Calu3 (cell line): ENCODE measurements at regions not wholly inside any gene's neighbourhood (a gene's known extent, or its start where the extent isn't known, plus 50 kb on each side); places are given as distances from the start of the nearest gene placed in this dataset.
A peak's percentile ranks its signal among the peaks of the same experiment; 100 is the strongest.

Source experiments
- BruUV-seq: library from RNA; stranded (reverse); fragments of 400-500 nt; replicated peaks from 2 replicates; lab custom pipeline; 2021; lab: Mats Ljungman, UMichigan
- CTCF ChIA-PET: fragments of 300-600 bp; sonication (Branson Sonifier 250); formaldehyde crosslinking; loops from one replicate; lab custom pipeline; 2022; ENCODE audit warnings: antibody characterized with exemption; lab: Charles Lee
- DNase-seq: peaks from one replicate; pipeline ENCODE4 v3.0.0; 2022
- H3K27ac Mint-ChIP-seq: one replicate; pipeline ENCODE4 v1.8.0; 2022; ENCODE audit warnings: mixed read lengths; ENCODE audit not compliant: unreplicated experiment
- H3K27me3 Mint-ChIP-seq: one replicate; pipeline ENCODE4 v1.8.0; 2022; ENCODE audit warnings: mixed read lengths; ENCODE audit not compliant: unreplicated experiment
- H3K36me3 Mint-ChIP-seq: one replicate; pipeline ENCODE4 v1.8.0; 2022; ENCODE audit warnings: mild to moderate bottlenecking, moderate library complexity, mixed read lengths; ENCODE audit not compliant: insufficient read depth, unreplicated experiment
- H3K4me1 Mint-ChIP-seq: one replicate; pipeline ENCODE4 v1.8.0; 2022; ENCODE audit warnings: mild to moderate bottlenecking, low read depth, mixed read lengths; ENCODE audit not compliant: unreplicated experiment
- H3K4me3 Mint-ChIP-seq: one replicate; pipeline ENCODE4 v1.8.0; 2022; ENCODE audit warnings: mild to moderate bottlenecking, low read depth, moderate library complexity, mixed read lengths; ENCODE audit not compliant: unreplicated experiment
- H3K9me3 Mint-ChIP-seq: one replicate; pipeline ENCODE4 v1.8.0; 2022; ENCODE audit warnings: low read depth, mixed read lengths; ENCODE audit not compliant: unreplicated experiment
- intact Hi-C: fragments of 100-400 bp; cut with micrococcal nuclease; formaldehyde crosslinking; loops from one replicate; pipeline ENCODE4 v1.10.0; 2022; ENCODE audit not compliant: unreplicated experiment
- TF ChIP-seq, protein P1 (sequence below): fragments of 200-600 bp; IDR thresholded peaks from one replicate; pipeline ENCODE4 v1.8.0; 2022; ENCODE audit warnings: antibody characterized with exemption; ENCODE audit not compliant: unreplicated experiment

DNA sequence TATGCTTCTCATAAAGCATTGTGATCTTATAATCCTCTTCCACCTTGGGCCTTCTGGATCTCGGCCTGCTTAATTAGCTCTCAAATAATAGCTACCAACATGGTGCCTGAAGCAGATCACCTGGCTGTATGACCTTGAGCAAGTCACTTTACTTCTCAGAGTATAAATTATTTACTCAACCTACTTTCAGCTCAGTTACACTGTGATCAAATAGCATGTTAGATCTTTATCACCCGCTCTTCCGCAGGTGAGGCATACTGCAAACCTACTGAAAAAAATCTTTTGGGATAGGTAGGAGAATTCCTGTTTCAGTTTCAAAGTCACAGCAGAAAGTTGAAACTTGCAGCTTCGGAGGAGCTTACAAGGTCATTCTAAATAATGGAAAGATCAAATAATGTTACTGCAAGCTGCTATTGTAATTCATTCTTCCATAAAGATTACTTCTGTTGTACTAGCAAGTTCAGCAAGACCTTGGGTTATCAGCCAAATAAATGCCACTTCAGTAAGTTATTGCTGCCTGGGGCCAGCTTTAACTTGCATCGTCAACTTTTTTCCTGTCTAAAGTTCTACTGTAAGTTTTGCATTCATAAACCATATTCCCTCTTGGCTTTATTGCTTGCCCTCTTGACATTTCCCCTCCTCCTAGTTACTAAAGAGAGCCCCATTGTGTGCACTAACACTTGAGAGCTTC lies 268.4 kb upstream of the ATP11B start:
- no peaks in the 10 kb centered on the region for H3K36me3 Mint-ChIP-seq
- DNase-seq = peak; percentile 7
- H3K9me3 Mint-ChIP-seq = no peaks in the 10 kb centered on the region
- CTCF ChIA-PET = interaction anchor here (1.5 kb wide), 1 partner anchor 24 kb away, joined by 3 read pairs; no protein-coding TSS in a partner anchor
- intact Hi-C loops = loop anchor here (2.0 kb wide), 1 partner anchor 36 kb away; no protein-coding TSS in a partner anchor
- TF ChIP-seq, protein P1, sequence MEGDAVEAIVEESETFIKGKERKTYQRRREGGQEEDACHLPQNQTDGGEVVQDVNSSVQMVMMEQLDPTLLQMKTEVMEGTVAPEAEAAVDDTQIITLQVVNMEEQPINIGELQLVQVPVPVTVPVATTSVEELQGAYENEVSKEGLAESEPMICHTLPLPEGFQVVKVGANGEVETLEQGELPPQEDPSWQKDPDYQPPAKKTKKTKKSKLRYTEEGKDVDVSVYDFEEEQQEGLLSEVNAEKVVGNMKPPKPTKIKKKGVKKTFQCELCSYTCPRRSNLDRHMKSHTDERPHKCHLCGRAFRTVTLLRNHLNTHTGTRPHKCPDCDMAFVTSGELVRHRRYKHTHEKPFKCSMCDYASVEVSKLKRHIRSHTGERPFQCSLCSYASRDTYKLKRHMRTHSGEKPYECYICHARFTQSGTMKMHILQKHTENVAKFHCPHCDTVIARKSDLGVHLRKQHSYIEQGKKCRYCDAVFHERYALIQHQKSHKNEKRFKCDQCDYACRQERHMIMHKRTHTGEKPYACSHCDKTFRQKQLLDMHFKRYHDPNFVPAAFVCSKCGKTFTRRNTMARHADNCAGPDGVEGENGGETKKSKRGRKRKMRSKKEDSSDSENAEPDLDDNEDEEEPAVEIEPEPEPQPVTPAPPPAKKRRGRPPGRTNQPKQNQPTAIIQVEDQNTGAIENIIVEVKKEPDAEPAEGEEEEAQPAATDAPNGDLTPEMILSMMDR = no peak
- H3K4me1 Mint-ChIP-seq = peaks cover 26% of the 10 kb centered on the region
- no peak overlapping the region for H3K4me3 Mint-ChIP-seq
- no peak overlapping the region for H3K27ac Mint-ChIP-seq
- no peaks in the 10 kb centered on the region for H3K27me3 Mint-ChIP-seq
- no TSS peak for BruUV-seq

GRCh38 chr3:182525766-182526374 lies 267.4 kb upstream of the ATP11B start:
- no peaks in the 10 kb centered on the region for H3K9me3 Mint-ChIP-seq
- H3K4me3 Mint-ChIP-seq = no peak overlapping the region
- H3K4me1 Mint-ChIP-seq = peaks cover 33% of the 10 kb centered on the region
- intact Hi-C loops = loop anchor here (2.0 kb wide), 1 partner anchor 35 kb away; no protein-coding TSS in a partner anchor
- H3K27ac Mint-ChIP-seq = no peak overlapping the region
- CTCF ChIA-PET = no interaction called here
- TF ChIP-seq, protein P1 = no peak
- DNase-seq = no peak
- BruUV-seq = no TSS peak
- H3K27me3 Mint-ChIP-seq = no peaks in the 10 kb centered on the region
- no peaks in the 10 kb centered on the region for H3K36me3 Mint-ChIP-seq

GRCh38 chr3:182527745-182528144 lies 265.6 kb upstream of the ATP11B start:
- DNase-seq = no peak
- H3K27me3 Mint-ChIP-seq = no peaks in the 10 kb centered on the region

DNA sequence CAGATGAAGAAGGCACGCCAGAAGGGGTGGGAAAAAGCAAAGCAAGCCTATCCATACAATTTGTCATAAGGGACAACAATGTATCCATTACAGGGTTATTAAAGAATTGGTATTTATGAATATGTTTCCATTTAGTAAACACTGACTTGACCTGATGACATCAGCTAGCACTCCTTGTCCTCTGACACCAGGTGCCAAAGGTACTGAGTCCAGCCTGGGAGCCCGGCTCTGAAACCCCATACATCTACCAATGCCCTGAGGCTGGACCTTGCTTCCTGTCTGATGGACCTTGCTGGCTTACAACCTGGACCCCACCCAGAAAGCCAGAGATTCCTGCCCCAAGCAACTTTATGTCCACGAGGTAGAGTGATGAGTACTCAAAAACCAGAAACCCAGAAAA lies 263.0 kb upstream of the ATP11B start:
- no peak overlapping the region for H3K4me3 Mint-ChIP-seq
- no peaks in the 10 kb centered on the region for H3K9me3 Mint-ChIP-seq
- TF ChIP-seq, protein P1 = no peak
- peaks cover 6% of the 10 kb centered on the region for H3K36me3 Mint-ChIP-seq
- H3K27me3 Mint-ChIP-seq = no peaks in the 10 kb centered on the region
- no peak overlapping the region for H3K27ac Mint-ChIP-seq
- intact Hi-C loops = no loop called here
- BruUV-seq = no TSS peak
- CTCF ChIA-PET = no interaction called here
- peaks cover 32% of the 10 kb centered on the region for H3K4me1 Mint-ChIP-seq
- no peak for DNase-seq

More at GRCh38 chr3:182527745-182528144, 265.6 kb upstream of the ATP11B start:
- no peaks in the 10 kb centered on the region for H3K36me3 Mint-ChIP-seq
- H3K27ac Mint-ChIP-seq = no peak overlapping the region
- BruUV-seq = no TSS peak
- peaks cover 33% of the 10 kb centered on the region for H3K4me1 Mint-ChIP-seq
- intact Hi-C loops = no loop called here
- TF ChIP-seq, protein P1 = no peak
- H3K9me3 Mint-ChIP-seq = no peaks in the 10 kb centered on the region
- no peak overlapping the region for H3K4me3 Mint-ChIP-seq
- CTCF ChIA-PET = interaction anchor here (1.0 kb wide), 1 partner anchor 99 kb away, joined by 4 read pairs; no protein-coding TSS in a partner anchor
